WTC11 (cell line): ENCODE measurements at regions not wholly inside any gene's neighbourhood (a gene's known extent, or its start where the extent isn't known, plus 50 kb on each side); places are given as distances from the start of the nearest gene placed in this dataset.

ENCODE experiments used
- ATAC-seq: fragments of 200-7000 bp; cut with Tn5 transposase; 2 replicates; pipeline ENCODE4 v1.10.0; 2021; ENCODE audit warnings: mild to moderate bottlenecking, moderate library complexity
- CTCF ChIA-PET: fragments of 300-600 bp; sonication (Branson Sonifier 250); formaldehyde crosslinking; loops from one replicate; lab custom pipeline; 2021; ENCODE audit warnings: antibody characterized with exemption; lab: Charles Lee
- POLR2A ChIA-PET: fragments of 350-600 bp; sonication (Branson Sonifier 250); formaldehyde crosslinking; loops from one replicate; lab custom pipeline; 2021; ENCODE audit warnings: antibody characterized with exemption; lab: Charles Lee
- DNase-seq: peaks from one replicate; pipeline ENCODE4 v3.0.0; 2021; ENCODE audit warnings: low spot score
- H3K27ac Mint-ChIP-seq: 2 replicates; pipeline ENCODE4 v1.8.0; 2021; ENCODE audit warnings: mixed read lengths
- H3K27me3 Mint-ChIP-seq: 2 replicates; pipeline ENCODE4 v1.8.0; 2021; ENCODE audit warnings: low read depth, mild to moderate bottlenecking, moderate library complexity, mixed read lengths
- H3K36me3 Mint-ChIP-seq: 2 replicates; pipeline ENCODE4 v1.8.0; 2021; ENCODE audit warnings: mixed read lengths
- H3K4me1 Mint-ChIP-seq: 2 replicates; pipeline ENCODE4 v1.8.0; 2022; ENCODE audit warnings: mixed read lengths
- H3K4me3 Mint-ChIP-seq: 2 replicates; pipeline ENCODE4 v1.8.0; 2021; ENCODE audit warnings: mild to moderate bottlenecking, moderate library complexity, mixed read lengths
- H3K9me3 Mint-ChIP-seq: 2 replicates; pipeline ENCODE4 v1.8.0; 2021; ENCODE audit warnings: mixed read lengths
- AFF4 ChIP-seq: sonication (generic); formaldehyde crosslinking; IDR thresholded peaks from 2 replicates; pipeline ENCODE4 v1.8.1; 2023; ENCODE audit warnings: mild to moderate bottlenecking, missing genetic modification reagents, borderline replicate concordance
- AR ChIP-seq: fragments of 250-450 bp; sonication (Bioruptor Pico); IDR thresholded peaks from 2 replicates; pipeline ENCODE4 v1.9.0; 2021; ENCODE audit warnings: mild to moderate bottlenecking
- ATF2 ChIP-seq: sonication (generic); formaldehyde crosslinking; IDR thresholded peaks from 2 replicates; pipeline ENCODE4 v1.8.1; 2022; ENCODE audit warnings: low read depth, missing genetic modification reagents, borderline replicate concordance
- ATF3 ChIP-seq: sonication (generic); formaldehyde crosslinking; conservative IDR thresholded peaks from 2 replicates; pipeline ENCODE4 v1.8.1; 2022; ENCODE audit warnings: mild to moderate bottlenecking, missing genetic modification reagents
- ATF6 ChIP-seq: sonication (generic); formaldehyde crosslinking; IDR thresholded peaks from 2 replicates; pipeline ENCODE4 v1.8.1; 2023; ENCODE audit warnings: mild to moderate bottlenecking, missing genetic modification reagents
- E2F5 ChIP-seq: sonication (generic); formaldehyde crosslinking; IDR thresholded peaks from 2 replicates; pipeline ENCODE4 v1.8.1; 2022; ENCODE audit warnings: mild to moderate bottlenecking, moderate library complexity, missing genetic modification reagents
- FOXP4 ChIP-seq: sonication (generic); formaldehyde crosslinking; IDR thresholded peaks from 2 replicates; pipeline ENCODE4 v1.8.0; 2022; ENCODE audit warnings: mild to moderate bottlenecking, missing genetic modification reagents
- IRF1 ChIP-seq: sonication (generic); formaldehyde crosslinking; IDR thresholded peaks from 2 replicates; pipeline ENCODE4 v1.8.0; 2023; ENCODE audit warnings: missing genetic modification reagents
- JUN ChIP-seq: sonication (generic); formaldehyde crosslinking; IDR thresholded peaks from 2 replicates; pipeline ENCODE4 v1.8.0; 2023; ENCODE audit warnings: mild to moderate bottlenecking, missing genetic modification reagents
- MXD4 ChIP-seq: fragments of 250-450 bp; sonication (Bioruptor Pico); IDR thresholded peaks from 2 replicates; pipeline ENCODE4 v1.8.0; 2021; ENCODE audit warnings: mild to moderate bottlenecking, moderate library complexity, borderline replicate concordance
- NFYB ChIP-seq: sonication (generic); formaldehyde crosslinking; conservative IDR thresholded peaks from 2 replicates; pipeline ENCODE4 v1.8.0; 2022; ENCODE audit warnings: low read depth, missing genetic modification reagents
- SMAD4 ChIP-seq: sonication (generic); formaldehyde crosslinking; IDR thresholded peaks from 2 replicates; pipeline ENCODE4 v1.8.0; 2022; ENCODE audit warnings: mild to moderate bottlenecking, missing genetic modification reagents
- SOX15 ChIP-seq: fragments of 250-450 bp; sonication (Bioruptor Pico); IDR thresholded peaks from 2 replicates; pipeline ENCODE4 v1.9.0; 2021; ENCODE audit warnings: mild to moderate bottlenecking
- STAT6 ChIP-seq: sonication (generic); formaldehyde crosslinking; conservative IDR thresholded peaks from 2 replicates; pipeline ENCODE4 v1.8.1; 2023; ENCODE audit warnings: mild to moderate bottlenecking, low read depth, missing genetic modification reagents, moderate library complexity
- ZNF532 ChIP-seq: fragments of 250-450 bp; sonication (Bioruptor Pico); IDR thresholded peaks from 2 replicates; pipeline ENCODE4 v1.9.0; 2021; ENCODE audit warnings: mild to moderate bottlenecking, borderline replicate concordance

- H3K27me3 Mint-ChIP-seq: no peaks in the 10 kb centered on the region
- no peak for ATAC-seq
- ChIA-PET CTCF (interaction anchor here (1.4 kb wide), 1 partner anchor 20 kb away, joined by 6 read pairs; no protein-coding TSS in a partner anchor), POLR2A (no interaction called here)
- no peak overlapping the region for H3K4me3 Mint-ChIP-seq
- no peaks in the 10 kb centered on the region; the same call in 1 of the 2 replicates for H3K9me3 Mint-ChIP-seq
- DNase-seq: no peak
- no peak overlapping the region for H3K27ac Mint-ChIP-seq
- H3K4me1 Mint-ChIP-seq: peaks cover 11% of the 10 kb centered on the region
- H3K36me3 Mint-ChIP-seq: no peaks in the 10 kb centered on the region
- no peak for TF ChIP-seq NFYB
- no peak for TF ChIP-seq AR
- no peak for TF ChIP-seq ATF3
- no peak for TF ChIP-seq AFF4 (CRISPR knock-in tag)
- no peak for TF ChIP-seq SMAD4
- TF ChIP-seq ATF6 (CRISPR knock-in tag): no peak
- TF ChIP-seq ZNF532 (CRISPR knock-in tag): no peak
- TF ChIP-seq ATF2: no peak
- no peak for TF ChIP-seq MXD4
- no peak for TF ChIP-seq JUN (CRISPR knock-in tag)
- TF ChIP-seq SOX15 (CRISPR knock-in tag): no peak
- TF ChIP-seq IRF1 (CRISPR knock-in tag): no peak
- no peak for TF ChIP-seq STAT6 (CRISPR knock-in tag)
- TF ChIP-seq E2F5: no peak
- no peak for TF ChIP-seq FOXP4 (CRISPR knock-in tag)
These were observed 258.4 kb downstream of the RFC3 start for GRCh38 chr13:34076319-34076718.
